ENCODE measurements at regions not wholly inside any gene's neighbourhood (a gene's known extent, or its start where the extent isn't known, plus 50 kb on each side); places are given as distances from the start of the nearest gene placed in this dataset.

DNA sequence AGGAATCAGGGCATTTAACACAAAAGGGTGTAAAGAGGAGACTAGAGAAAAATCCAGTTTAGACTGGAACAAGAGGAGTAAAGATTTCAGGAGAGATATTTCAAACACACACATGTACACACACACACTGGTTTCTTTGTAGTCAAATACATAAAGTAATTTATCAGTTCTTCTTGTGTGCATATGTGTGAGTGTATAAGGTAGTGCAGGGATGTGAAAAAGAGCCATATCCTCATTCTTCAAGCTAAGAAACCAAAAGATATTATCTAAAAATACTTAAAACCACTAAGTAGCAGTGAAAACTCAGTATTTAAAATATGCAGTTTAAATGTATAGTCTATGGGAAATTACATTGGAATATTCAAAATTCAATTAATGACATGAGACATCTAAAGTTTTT lies 52.5 kb upstream of the CARD18 start:
- DNase-seq (ENCODE audit: low read depth in 2 of 2): no peak

GRCh38 chr11:105189581-105189980 lies 50.0 kb upstream of the CARD18 start:
- no peak for DNase-seq (ENCODE audit: low read depth in 2 of 2)
